HG02588 (cell line): ENCODE measurements at regions not wholly inside any gene's neighbourhood (a gene's known extent, or its start where the extent isn't known, plus 50 kb on each side); places are given as distances from the start of the nearest gene placed in this dataset.

Experiments
- ATAC-seq: cut with Tn5 transposase; IDR thresholded peaks from one replicate; pipeline ENCODE4 v1.9.1; 2021; ENCODE audit warnings: mild to moderate bottlenecking, moderate library complexity; ENCODE audit not compliant: unreplicated experiment

DNA sequence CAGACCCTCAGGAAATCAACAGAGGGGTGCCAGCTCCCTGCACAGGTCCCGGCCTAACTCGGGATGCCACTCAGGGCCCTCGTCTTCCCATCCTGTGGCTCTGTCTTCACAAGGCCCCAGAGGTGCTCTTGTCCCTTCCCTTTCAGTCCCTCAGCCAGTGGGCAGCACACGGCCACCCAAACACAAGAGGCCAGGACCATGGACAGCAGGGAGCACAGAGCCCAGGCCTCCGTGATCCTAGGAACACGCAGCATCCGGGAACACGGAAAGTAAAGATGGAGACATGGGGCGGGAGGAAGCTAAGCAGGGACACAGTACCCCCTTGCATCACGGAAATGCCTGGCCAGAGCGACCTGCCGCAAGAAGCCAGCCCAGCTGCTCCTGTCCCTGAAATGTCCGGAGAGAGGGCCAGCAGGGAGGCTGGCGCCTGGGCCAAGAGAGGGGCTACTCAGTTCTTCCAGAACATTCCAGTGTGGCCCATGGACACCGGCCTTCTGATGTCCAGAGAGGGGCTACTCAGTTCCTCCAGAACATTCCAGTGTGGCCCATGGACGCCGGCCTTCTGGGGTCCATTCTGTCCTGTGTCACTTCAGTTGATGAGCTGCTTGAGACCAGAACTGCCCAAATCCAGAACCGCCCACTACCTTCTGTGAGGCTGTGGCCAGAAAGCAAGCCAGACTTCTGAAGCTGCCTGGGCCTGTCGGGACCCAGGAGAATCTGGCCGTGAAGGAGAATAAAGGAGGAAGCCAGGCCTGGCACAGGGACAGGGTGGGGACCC lies 274.0 kb downstream of the BRD1 start:
- no peak for ATAC-seq

DNA sequence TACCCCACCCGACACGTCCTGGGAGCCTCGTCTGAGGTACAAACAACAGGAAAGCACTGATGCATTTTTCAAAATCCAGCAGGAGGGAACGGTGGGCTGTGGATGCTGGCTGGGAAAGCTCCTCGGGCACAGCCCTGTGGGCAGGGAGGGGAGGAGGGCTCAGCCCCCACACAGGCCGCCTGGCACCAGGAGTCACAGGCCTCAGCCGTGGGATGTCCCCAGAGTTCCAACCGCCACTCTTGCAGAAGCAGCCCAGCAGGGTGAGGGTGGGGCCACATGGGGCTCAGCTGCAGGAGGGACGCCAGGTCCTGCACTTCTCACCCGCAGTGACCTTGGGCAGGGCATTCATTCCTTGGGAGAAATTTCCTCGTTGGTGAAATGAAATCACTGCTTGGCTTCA lies 274.6 kb downstream of the BRD1 start:
- no peak for ATAC-seq

DNA sequence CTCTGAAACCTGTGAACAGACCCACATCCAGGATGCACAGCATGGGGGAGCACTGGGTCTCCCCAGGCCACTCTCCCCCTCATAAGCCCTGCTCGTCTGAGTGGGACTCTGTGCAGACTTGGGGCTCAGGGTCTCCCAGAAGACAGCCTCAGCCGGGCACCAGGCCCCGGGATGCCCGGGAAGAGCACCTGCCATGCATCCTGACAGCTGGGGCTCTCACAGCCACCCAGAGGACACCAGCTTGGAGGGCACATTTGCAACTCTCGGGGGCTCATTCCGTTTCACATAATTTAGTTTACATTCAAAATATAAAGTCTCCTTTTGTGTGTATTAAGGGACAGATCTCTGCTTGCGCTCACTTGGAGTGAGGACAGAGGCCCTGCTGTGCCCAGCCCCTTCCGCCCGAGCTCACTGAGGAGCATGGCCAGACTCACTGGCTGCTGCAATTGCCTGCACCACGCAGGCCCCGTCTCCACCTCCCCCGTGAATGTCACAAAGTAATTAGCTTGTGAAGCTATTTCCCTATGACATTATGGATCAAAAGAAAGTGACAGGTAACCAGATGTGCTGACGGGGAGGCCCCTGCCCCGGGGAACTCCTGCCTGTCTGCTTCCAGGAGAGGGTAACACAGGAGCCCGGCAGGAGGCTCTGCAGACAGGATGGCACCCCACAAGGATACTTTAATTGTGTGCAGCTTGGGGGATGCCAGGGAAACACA lies 275.6 kb downstream of the BRD1 start:
- ATAC-seq: no peak

DNA sequence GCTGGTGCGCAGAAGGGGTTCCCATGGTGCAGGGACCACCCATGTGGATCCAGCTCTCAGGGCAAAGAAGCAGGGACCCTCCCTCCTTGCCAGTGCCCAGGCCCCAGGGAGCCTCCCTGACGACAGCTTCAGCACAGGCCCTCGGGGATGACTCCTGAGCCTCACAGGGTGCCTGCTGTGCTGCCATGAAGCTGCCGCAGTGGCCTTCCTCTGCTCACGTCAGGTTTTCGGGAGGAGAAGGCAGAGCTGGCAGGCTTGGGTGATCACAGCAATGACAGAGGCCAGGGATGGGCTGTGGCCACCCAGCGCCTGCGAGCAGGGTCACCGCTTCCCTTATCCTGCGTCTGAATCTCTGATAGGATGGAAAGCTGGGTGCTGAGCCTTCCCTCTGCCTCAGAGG lies 276.2 kb downstream of the BRD1 start:
- ATAC-seq: no peak

GRCh38 chr22:49550766-49551362 lies 276.8 kb downstream of the BRD1 start:
- ATAC-seq: no peak

GRCh38 chr22:49550141-49550430 lies 277.6 kb downstream of the BRD1 start:
- no peak for ATAC-seq

- ATAC-seq: no peak
These were observed 278.2 kb downstream of the BRD1 start for GRCh38 chr22:49549256-49550140.

GRCh38 chr22:49548356-49549202 lies 279.1 kb downstream of the BRD1 start:
- ATAC-seq: no peak

GRCh38 chr22:49547751-49548239 lies 279.9 kb downstream of the BRD1 start:
- no peak for ATAC-seq

GRCh38 chr22:49546811-49547585 lies 280.7 kb downstream of the BRD1 start:
- no peak for ATAC-seq

GRCh38 chr22:49545606-49546005 lies 282.1 kb downstream of the BRD1 start:
- ATAC-seq: no peak

DNA sequence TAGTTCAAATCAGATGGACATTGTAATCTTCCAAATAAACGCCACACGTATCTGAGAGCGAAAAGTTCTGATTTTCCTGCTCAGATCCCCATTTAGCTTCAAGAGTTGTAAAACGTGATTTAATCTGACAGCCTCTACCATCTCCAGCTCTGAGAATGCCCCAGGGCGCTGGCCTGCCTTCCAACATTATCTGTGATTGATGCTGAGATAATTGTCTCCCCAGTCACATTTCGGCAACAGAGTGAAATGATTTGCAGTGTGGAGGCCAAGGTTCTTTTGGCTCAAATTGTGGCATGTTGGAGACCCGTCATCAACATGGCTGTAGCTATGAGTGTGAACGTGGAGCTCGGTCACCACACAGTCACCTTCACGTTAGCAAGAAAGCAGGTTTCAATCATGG lies 283.4 kb downstream of the BRD1 start:
- no peak for ATAC-seq

DNA sequence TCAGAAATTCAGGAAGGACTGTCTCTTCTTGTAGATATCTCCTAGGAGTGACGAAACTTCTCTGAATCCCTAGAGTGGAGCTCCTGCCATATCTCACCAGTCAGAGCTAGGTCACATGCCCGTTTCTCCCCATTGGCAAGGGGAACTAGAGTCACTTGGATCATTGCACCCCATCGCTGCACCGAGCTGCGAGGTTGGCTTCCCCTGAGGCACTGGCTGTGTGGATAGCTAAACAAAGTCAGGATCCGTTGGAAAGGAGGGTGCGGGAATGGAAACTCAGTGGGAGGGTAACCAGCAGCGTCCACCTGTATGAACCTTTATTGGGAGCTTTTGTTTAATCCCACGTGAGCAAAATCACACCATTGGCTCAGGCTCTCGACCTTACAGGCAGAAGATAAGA lies 283.8 kb downstream of the BRD1 start:
- no peak for ATAC-seq

DNA sequence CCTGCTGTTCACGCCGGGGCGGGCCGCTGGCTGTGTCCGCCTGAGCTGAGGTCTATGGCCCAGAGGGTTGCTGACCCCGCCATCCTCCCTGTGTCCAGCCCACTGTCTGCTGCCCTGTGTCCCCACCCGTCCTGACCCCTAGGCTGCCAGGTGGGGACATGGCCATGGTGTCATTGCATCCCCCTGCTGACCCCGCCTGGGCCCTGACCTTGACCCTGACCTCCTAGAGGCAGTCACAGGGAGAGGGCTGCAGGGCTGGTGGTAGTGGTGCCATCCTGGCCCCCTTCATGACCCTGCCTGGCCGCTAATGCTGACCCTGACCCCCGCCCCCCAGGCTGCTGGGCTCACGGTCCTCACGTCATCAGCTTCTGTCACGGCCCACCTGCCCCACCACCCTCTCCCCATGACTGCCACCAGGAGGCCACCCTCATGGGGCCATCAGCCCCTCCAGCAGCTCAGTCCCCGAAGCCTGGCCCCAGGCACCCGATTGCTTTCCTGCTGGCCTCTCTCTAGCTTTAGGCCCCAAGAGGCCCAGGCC lies 285.9 kb downstream of the BRD1 start:
- no peak for ATAC-seq

DNA sequence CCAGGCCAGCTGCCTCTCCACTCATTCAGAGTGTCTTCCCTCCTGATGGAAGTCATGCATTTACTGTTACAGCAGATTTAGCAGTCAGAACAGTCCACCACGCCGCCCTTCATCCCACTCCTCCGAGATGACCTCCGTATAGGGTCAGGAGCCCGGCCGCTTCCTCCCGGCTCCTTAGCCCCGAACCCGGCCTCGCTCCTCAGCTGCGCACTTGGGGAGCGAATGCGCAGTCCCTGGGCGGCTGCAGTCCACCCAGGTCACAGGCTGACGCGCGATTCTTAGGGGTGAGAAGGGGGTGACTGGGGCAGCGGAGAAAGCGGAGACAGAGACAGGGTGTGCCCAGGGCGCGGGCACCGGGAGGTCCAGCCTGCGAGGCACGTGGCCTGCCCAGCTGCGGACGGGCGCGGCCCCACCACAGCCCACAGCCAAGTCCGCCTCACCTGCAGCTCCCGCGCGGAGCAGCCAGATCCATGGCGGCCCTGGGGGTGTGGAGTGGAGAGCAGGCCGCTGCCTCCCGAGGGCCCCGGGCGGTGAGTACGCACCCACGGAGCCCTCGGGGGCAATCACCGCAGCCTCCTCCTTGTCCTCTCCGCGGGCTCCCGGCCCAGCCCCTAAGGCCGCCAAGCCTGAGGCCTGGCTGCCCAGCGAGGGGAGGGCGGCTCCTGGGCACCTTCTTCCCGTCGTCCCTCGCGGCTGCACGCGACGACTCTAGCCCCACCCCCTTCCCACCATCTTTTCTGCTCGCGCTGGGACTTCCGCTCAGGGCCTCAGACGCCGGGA lies 286.6 kb downstream of the BRD1 start:
- no peak for ATAC-seq

DNA sequence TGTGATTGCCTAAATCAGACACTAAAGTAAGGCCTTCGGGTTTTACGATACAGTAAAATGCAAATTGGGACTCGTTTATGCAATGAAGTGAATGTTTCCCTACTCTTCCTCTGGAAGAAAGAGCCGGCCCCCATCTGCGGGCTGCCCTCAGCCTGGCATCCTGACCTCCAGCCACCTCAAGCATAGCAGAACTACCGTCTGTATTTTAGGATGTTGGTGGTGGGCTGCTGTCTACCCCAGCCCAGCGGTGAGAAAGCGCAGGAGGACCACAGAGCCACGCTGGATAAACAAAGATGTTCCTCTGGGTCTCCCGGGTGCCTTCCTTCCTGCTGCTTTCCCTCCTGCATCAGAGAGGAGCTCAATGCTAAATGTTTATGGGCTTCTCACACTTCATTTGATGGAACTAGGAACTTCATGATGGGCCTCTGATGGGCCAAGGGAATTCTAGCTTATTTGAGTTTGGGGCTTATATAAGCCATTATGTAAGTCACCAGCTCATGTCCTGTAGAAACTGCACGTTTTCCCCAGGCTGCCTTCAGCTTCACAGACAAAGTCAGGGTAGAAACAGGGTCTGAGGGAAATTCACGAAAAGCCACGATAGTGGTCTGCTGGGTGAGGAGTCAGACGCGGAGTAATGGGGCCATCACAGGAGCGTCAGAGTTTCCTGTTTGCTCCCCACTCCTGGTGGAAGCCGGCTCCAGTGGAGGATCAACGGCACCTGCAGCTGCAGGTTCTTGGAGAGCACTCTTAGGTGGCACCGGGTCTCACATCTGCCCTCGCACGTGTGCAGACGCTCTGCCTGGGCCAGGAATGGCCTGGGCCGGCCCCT lies 287.4 kb downstream of the BRD1 start:
- ATAC-seq: no peak

- no peak for ATAC-seq
These were observed 289.7 kb downstream of the BRD1 start for GRCh38 chr22:49538006-49538405.
